ENCODE measurements at regions not wholly inside any gene's neighbourhood (a gene's known extent, or its start where the extent isn't known, plus 50 kb on each side); places are given as distances from the start of the nearest gene placed in this dataset.

GRCh38 chr11:25860677-25861450 is 471.1 kb upstream of the ANO3 start:
- in situ Hi-C loops (cut with HindIII; ENCODE audit: low pct_unique_long_range_greater_than_20kb, low sequenced_read_pairs), result no loop called here
- no TSS peak for BruUV-seq (replicated peaks)
- no peaks in the 10 kb centered on the region for H3K4me1 ChIP-seq (ENCODE audit: control insufficient read depth, insufficient read depth, low read length)
- H3K36me3 ChIP-seq (ENCODE audit: control insufficient read depth, insufficient read depth, low read length), result no peaks in the 10 kb centered on the region
- no peaks in the 10 kb centered on the region for H3K27me3 ChIP-seq (ENCODE audit: control insufficient read depth, insufficient read depth, low read length)
- no peaks in the 10 kb centered on the region for H3K9me3 ChIP-seq (ENCODE audit: control insufficient read depth, insufficient read depth, low read depth, low read length)
- H3K4me3 ChIP-seq (ENCODE audit: low read depth in 2 of 2, low read length in 2 of 2), result no peak overlapping the region
- intact Hi-C loops (cut with micrococcal nuclease; ENCODE audit: unreplicated experiment), result no loop called here
- no peak for ATAC-seq
- ChIA-PET POLR2A (no interaction called here), CTCF (no interaction called here)
- no peak overlapping the region for H3K27ac ChIP-seq (ENCODE audit: low read length)
- DNase-seq (ENCODE audit: low read depth, low spot score), result no peak
- TF ChIP-seq POLR2AphosphoS5 (IDR thresholded peaks at IDR 0.05; ENCODE audit: low read depth, low read length) (no peak), REST (IDR thresholded peaks at IDR 0.05; ENCODE audit: insufficient read depth in 1 of 2, low read depth in 2 of 2, low read length in 1 of 2) (no peak), TCF7L2 (IDR thresholded peaks at IDR 0.05; ENCODE audit: low read depth, low read length) (no peak), SIN3A (IDR thresholded peaks at IDR 0.05; ENCODE audit: borderline replicate concordance, insufficient read depth, low read depth, low read length) (no peak), CTCF (IDR thresholded peaks at IDR 0.05) (no peak)

- in situ Hi-C loops (cut with HindIII; ENCODE audit: low pct_unique_long_range_greater_than_20kb, low sequenced_read_pairs) (no loop called here), intact Hi-C loops (cut with micrococcal nuclease; ENCODE audit: unreplicated experiment) (no loop called here)
- H3K27ac ChIP-seq (ENCODE audit: low read length), result no peak overlapping the region
- CTCF ChIA-PET, result no interaction called here
- H3K4me3 ChIP-seq (ENCODE audit: low read depth in 2 of 2, low read length in 2 of 2), result no peak overlapping the region
- POLR2A ChIA-PET, result no interaction called here
- H3K36me3 ChIP-seq (ENCODE audit: control insufficient read depth, insufficient read depth, low read length), result no peaks in the 10 kb centered on the region
- H3K9me3 ChIP-seq (ENCODE audit: control insufficient read depth, insufficient read depth, low read depth, low read length), result no peaks in the 10 kb centered on the region
- H3K27me3 ChIP-seq (ENCODE audit: control insufficient read depth, insufficient read depth, low read length), result no peaks in the 10 kb centered on the region
- no TSS peak for BruUV-seq (replicated peaks)
- DNase-seq (ENCODE audit: low read depth, low spot score), result no peak
- no peaks in the 10 kb centered on the region for H3K4me1 ChIP-seq (ENCODE audit: control insufficient read depth, insufficient read depth, low read length)
- TF ChIP-seq REST (IDR thresholded peaks at IDR 0.05; ENCODE audit: insufficient read depth in 1 of 2, low read depth in 2 of 2, low read length in 1 of 2), result no peak
- no peak for TF ChIP-seq TCF7L2 (IDR thresholded peaks at IDR 0.05; ENCODE audit: low read depth, low read length)
- TF ChIP-seq SIN3A (IDR thresholded peaks at IDR 0.05; ENCODE audit: borderline replicate concordance, insufficient read depth, low read depth, low read length), result no peak
- no peak for TF ChIP-seq POLR2AphosphoS5 (IDR thresholded peaks at IDR 0.05; ENCODE audit: low read depth, low read length)
- TF ChIP-seq CTCF (IDR thresholded peaks at IDR 0.05), result no peak
- ATAC-seq, result no peak
Measured at GRCh38 chr11:25862159-25862558, 469.8 kb upstream of the ANO3 start.
